GM12873 (cell line): ENCODE measurements at regions not wholly inside any gene's neighbourhood (a gene's known extent, or its start where the extent isn't known, plus 50 kb on each side); places are given as distances from the start of the nearest gene placed in this dataset.

Experiments used
- CTCF ChIP-seq: IDR thresholded peaks from 2 replicates; pipeline ENCODE4 v1.5.1; 2012; ENCODE audit warnings: low read depth, mild to moderate bottlenecking, moderate library complexity, low read length, control low read depth; ENCODE audit not compliant: insufficient read depth; ENCODE audit errors: missing control alignments

- no peak for TF ChIP-seq CTCF
These were observed 59.3 kb upstream of the MAGED1 start for GRCh38 chrX:51834076-51834475.

GRCh38 chrX:51836823-51837222 is 56.6 kb upstream of the MAGED1 start:
- no peak for TF ChIP-seq CTCF

- TF ChIP-seq CTCF = no peak
These were observed 56.0 kb upstream of the MAGED1 start for GRCh38 chrX:51837451-51837850.

- no peak for TF ChIP-seq CTCF
These were observed 55.5 kb upstream of the MAGED1 start for GRCh38 chrX:51837921-51838320.
